Thyroid gland (tissue), 4 donors: ENCODE measurements at regions not wholly inside any gene's neighbourhood (a gene's known extent, or its start where the extent isn't known, plus 50 kb on each side); places are given as distances from the start of the nearest gene placed in this dataset.
"Not testable (repeated sequence)": the region's sequence is repeated elsewhere in the genome, so short reads cannot be mapped to it uniquely, and the experiment has no call there.

Experiments
- CTCF ChIP-seq, 6 experiments: fragments of 200-600 bp in 3 of 6; fragments of 450-650 bp in 3 of 6; sonication (generic) in 3 of 6; IDR thresholded peaks; one replicate each; pipeline ENCODE4 v1.5.1; 2016 to 2019; ENCODE audit warnings: antibody characterized with exemption in 6 of 6, mild to moderate bottlenecking in 2 of 6, inconsistent platforms in 1 of 6, moderate library complexity in 1 of 6
- POLR2A ChIP-seq, 2 donors: fragments of 450-650 bp; IDR thresholded peaks; one replicate each; pipeline ENCODE4 v1.6.1; 2017; ENCODE audit warnings: antibody characterized with exemption in 2 of 2, mild to moderate bottlenecking in 2 of 2, moderate library complexity in 1 of 2

- TF ChIP-seq CTCF, POLR2A (IDR thresholded peaks at IDR 0.05): not testable (repeated sequence)
These were observed 714.0 kb downstream of the CDH9 start for GRCh38 chr5:26324273-26324895.
